Endodermal cell (in vitro differentiated cells): ENCODE measurements at regions not wholly inside any gene's neighbourhood (a gene's known extent, or its start where the extent isn't known, plus 50 kb on each side); places are given as distances from the start of the nearest gene placed in this dataset.

Experiments used
- DNase-seq: peaks from one replicate; pipeline ENCODE4 v3.0.0-alpha.2; 2017
- H3K27ac ChIP-seq: 2 replicates; pipeline ENCODE4 v1.5.1; 2013; ENCODE audit warnings: mild to moderate bottlenecking, low read depth, low read length, moderate library complexity
- H3K27me3 ChIP-seq: 2 replicates; pipeline ENCODE4 v1.6.1; 2013; ENCODE audit warnings: mild to moderate bottlenecking, low read length, moderate library complexity; ENCODE audit not compliant: insufficient read depth, control insufficient read depth, poor library complexity, severe bottlenecking
- H3K36me3 ChIP-seq: 2 replicates; pipeline ENCODE4 v1.7.0; 2013; ENCODE audit warnings: mild to moderate bottlenecking, low read length, moderate library complexity; ENCODE audit not compliant: control insufficient read depth, insufficient read depth
- H3K4me1 ChIP-seq: one replicate; pipeline ENCODE4 v1.7.0; 2013; ENCODE audit warnings: low read length; ENCODE audit not compliant: control insufficient read depth, insufficient read depth
- H3K4me3 ChIP-seq: 2 replicates; pipeline ENCODE4 v1.5.1; 2013; ENCODE audit warnings: mild to moderate bottlenecking, low read length, moderate library complexity
- H3K9ac ChIP-seq: 2 replicates; pipeline ENCODE4 v1.6.1; 2013; ENCODE audit warnings: mild to moderate bottlenecking, low read length, moderate library complexity; ENCODE audit not compliant: poor library complexity, severe bottlenecking; ENCODE audit errors: extremely low read depth
- H3K9me3 ChIP-seq: 2 replicates; pipeline ENCODE4 v1.6.1; 2013; ENCODE audit warnings: mild to moderate bottlenecking, low read length, moderate library complexity; ENCODE audit not compliant: control insufficient read depth
- H3K27ac Mint-ChIP-seq: 2 replicates; pipeline ENCODE4 v1.8.0; 2020; ENCODE audit warnings: mixed read lengths
- H3K27me3 Mint-ChIP-seq: 2 replicates; pipeline ENCODE4 v1.8.0; 2021; ENCODE audit warnings: mild to moderate bottlenecking, mixed read lengths; ENCODE audit not compliant: insufficient read depth
- H3K36me3 Mint-ChIP-seq: 2 replicates; pipeline ENCODE4 v1.8.0; 2020; ENCODE audit warnings: low read depth, mixed read lengths
- H3K4me1 Mint-ChIP-seq: 2 replicates; pipeline ENCODE4 v1.8.0; 2020; ENCODE audit warnings: mixed read lengths
- H3K4me3 Mint-ChIP-seq: 2 replicates; pipeline ENCODE4 v1.8.0; 2020; ENCODE audit warnings: mild to moderate bottlenecking, moderate library complexity, mixed read lengths
- H3K9me3 Mint-ChIP-seq: 2 replicates; pipeline ENCODE4 v1.8.0; 2020; ENCODE audit warnings: mild to moderate bottlenecking, mixed read lengths
- WGBS, 2 experiments: methylation state at CpG; one replicate each; pipeline versions ENCODE4 v1.1.5 to v1.1.7; 2013; ENCODE audit warnings: missing lambda C conversion rate in 2 of 2, mixed read lengths in 1 of 2; ENCODE audit not compliant: insufficient coverage in 1 of 2, insufficient read length in 1 of 2; 5-methylcytosine and 5-hydroxymethylcytosine counted together
- TF ChIP-seq, protein P1 (sequence below): fragments of 200-600 bp; sonication (generic); conservative IDR thresholded peaks from 2 replicates; pipeline ENCODE4 v1.5.0; 2021; ENCODE audit warnings: antibody characterized with exemption, mild to moderate bottlenecking

DNA sequence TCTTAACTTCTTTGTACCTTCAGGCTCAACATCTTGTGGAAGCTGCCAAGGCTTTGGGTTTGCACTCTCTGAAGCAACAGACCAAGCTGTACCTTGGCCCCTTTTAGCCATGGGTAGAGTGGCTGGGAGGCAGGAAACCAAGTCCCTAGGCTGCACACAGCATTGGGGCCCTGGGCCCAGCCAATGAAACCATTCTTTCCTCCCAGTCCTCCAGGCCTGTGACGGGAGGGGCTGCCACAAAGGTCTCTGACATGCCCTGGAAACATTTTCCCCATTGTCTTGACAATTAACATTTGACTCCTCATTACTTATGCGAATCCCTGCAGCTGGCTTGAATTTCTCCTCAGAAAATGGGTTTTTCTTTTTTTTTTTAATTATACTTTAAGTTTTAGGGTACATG lies 253.1 kb upstream of the GADL1 start:
- WGBS, 2 experiments = 83% methylated on average over 2 of the region's 2 CpGs; no CpG with 5 or more reads in 1 of the 2 experiments
- no peaks in the 10 kb centered on the region for H3K27me3 Mint-ChIP-seq
- Histone ChIP-seq H3K27ac (no peak overlapping the region), H3K27me3 (no peaks in the 10 kb centered on the region), H3K9me3 (peaks cover 32% of the 10 kb centered on the region), H3K9ac (no peak overlapping the region), H3K36me3 (no peaks in the 10 kb centered on the region), H3K4me3 (peak overlapping the region; percentile 36), H3K4me1 (no peaks in the 10 kb centered on the region)
- H3K4me3 Mint-ChIP-seq = no peak overlapping the region
- H3K4me1 Mint-ChIP-seq = no peaks in the 10 kb centered on the region
- TF ChIP-seq, protein P1, sequence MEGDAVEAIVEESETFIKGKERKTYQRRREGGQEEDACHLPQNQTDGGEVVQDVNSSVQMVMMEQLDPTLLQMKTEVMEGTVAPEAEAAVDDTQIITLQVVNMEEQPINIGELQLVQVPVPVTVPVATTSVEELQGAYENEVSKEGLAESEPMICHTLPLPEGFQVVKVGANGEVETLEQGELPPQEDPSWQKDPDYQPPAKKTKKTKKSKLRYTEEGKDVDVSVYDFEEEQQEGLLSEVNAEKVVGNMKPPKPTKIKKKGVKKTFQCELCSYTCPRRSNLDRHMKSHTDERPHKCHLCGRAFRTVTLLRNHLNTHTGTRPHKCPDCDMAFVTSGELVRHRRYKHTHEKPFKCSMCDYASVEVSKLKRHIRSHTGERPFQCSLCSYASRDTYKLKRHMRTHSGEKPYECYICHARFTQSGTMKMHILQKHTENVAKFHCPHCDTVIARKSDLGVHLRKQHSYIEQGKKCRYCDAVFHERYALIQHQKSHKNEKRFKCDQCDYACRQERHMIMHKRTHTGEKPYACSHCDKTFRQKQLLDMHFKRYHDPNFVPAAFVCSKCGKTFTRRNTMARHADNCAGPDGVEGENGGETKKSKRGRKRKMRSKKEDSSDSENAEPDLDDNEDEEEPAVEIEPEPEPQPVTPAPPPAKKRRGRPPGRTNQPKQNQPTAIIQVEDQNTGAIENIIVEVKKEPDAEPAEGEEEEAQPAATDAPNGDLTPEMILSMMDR = no peak
- no peak for DNase-seq
- no peak overlapping the region for H3K27ac Mint-ChIP-seq
- H3K36me3 Mint-ChIP-seq = no peaks in the 10 kb centered on the region
- peaks cover 40% of the 10 kb centered on the region for H3K9me3 Mint-ChIP-seq

DNA sequence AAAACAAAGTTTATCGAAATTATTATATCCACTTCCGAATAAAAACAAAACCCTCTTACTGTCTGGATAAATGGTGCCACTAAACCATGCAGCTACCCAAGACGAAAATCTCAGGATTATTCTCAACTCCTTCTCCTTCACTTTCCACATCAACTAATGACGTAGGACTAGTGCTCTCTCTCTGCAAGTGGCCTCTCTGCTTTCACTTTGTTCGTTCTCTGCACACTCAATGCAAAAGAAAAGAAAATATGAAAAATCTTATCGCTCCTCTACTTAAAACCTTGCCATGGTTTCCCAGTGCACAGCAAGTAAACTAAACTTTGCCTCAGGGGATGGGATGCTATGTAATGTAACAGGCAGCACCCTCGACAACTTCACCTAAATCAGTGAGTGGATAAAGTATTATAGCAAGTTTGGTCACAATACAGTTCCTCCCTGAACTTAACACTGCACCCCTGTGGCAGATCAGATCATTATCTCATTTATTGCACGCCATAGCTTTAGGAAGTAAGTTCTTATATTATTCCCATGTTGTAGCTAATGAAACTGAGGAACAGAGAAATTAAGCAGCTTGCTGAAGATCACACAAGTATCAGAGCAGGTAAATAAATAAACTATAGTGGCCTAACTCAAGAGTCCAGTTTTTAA lies 262.7 kb upstream of the GADL1 start:
- TF ChIP-seq, protein P1 = no peak
- Histone ChIP-seq H3K36me3 (no peaks in the 10 kb centered on the region), H3K4me1 (no peaks in the 10 kb centered on the region), H3K27ac (no peak overlapping the region), H3K9me3 (no peaks in the 10 kb centered on the region), H3K27me3 (no peaks in the 10 kb centered on the region), H3K4me3 (no peak overlapping the region), H3K9ac (no peak overlapping the region)
- Mint-ChIP-seq H3K27me3 (no peaks in the 10 kb centered on the region), H3K9me3 (no peaks in the 10 kb centered on the region), H3K4me1 (no peaks in the 10 kb centered on the region), H3K36me3 (no peaks in the 10 kb centered on the region), H3K27ac (no peak overlapping the region), H3K4me3 (no peak overlapping the region)
- 93 to 94% methylated on average over 7 to 8 of the region's 8 CpGs for WGBS, 2 experiments
- no peak for DNase-seq

DNA sequence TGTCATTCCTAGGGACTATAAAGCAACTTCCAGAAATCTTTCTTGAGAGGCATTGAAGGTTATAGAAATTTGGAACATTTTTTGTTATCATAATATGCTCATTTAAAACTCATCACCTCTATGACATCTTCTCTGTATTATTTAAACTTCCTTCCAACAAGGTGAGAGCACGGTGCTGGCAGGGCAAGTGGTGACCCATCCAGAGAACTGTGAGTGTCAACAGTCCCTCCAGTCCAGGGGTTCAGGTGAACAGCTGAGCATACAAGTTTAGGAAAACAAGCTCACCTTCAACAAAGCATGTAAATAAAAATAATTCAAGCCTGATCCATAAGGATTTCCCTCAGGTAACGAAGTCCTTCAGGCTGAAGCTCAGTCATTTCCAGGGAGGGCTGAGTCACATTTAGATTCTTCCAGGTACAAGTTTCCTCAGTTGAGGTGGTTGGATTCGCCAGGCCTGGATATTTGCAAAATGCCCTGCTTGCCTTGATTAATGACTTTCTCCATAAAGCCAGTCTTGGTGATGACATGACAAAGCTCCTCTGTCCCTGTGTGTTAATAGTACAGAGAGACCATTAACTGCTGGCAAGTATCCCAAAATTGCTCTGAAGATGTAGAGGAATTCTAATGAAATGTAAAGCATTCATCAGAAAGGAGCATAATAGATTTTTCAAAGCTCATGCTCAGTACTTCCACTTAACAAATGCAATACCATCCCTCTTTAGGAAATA lies 263.6 kb upstream of the GADL1 start:
- Mint-ChIP-seq H3K9me3 (no peaks in the 10 kb centered on the region), H3K4me3 (no peak overlapping the region), H3K36me3 (no peaks in the 10 kb centered on the region), H3K4me1 (no peaks in the 10 kb centered on the region), H3K27ac (no peak overlapping the region), H3K27me3 (no peaks in the 10 kb centered on the region)
- Histone ChIP-seq H3K9me3 (no peaks in the 10 kb centered on the region), H3K36me3 (no peaks in the 10 kb centered on the region), H3K4me1 (no peaks in the 10 kb centered on the region), H3K4me3 (no peak overlapping the region), H3K27me3 (no peaks in the 10 kb centered on the region), H3K9ac (no peak overlapping the region), H3K27ac (no peak overlapping the region)
- TF ChIP-seq, protein P1 = no peak
- DNase-seq = no peak
- WGBS, 2 experiments = 91 to 95% methylated on average over 3 of the region's 3 CpGs
